HepG2 (cell line): ENCODE measurements at regions not wholly inside any gene's neighbourhood (a gene's known extent, or its start where the extent isn't known, plus 50 kb on each side); places are given as distances from the start of the nearest gene placed in this dataset.

Experiments used
- ATAC-seq: fragments of 200-7000 bp; cut with Tn5 transposase; 3 replicates; pipeline ENCODE4 v1.9.1; 2020; ENCODE audit warnings: mild to moderate bottlenecking, moderate library complexity
- BruUV-seq: library from RNA; stranded (reverse); fragments of 400-500 nt; replicated peaks from 2 replicates; lab custom pipeline; 2021; lab: Mats Ljungman, UMichigan
- CTCF ChIA-PET: fragments of 300-600 bp; formaldehyde crosslinking; extraction: SDS; loops from one replicate; lab custom pipeline; 2021; ENCODE audit warnings: low total read pairs, inconsistent platforms, low intra/inter-chr PET ratio; lab: Yijun Ruan, JAX
- POLR2A ChIA-PET: fragments of 350-600 bp; sonication (Branson Sonifier 250); formaldehyde crosslinking; loops from one replicate; lab custom pipeline; 2020; ENCODE audit warnings: antibody characterized with exemption, inconsistent platforms; lab: Yijun Ruan, JAX
- DNase-seq: peaks from one replicate; pipeline ENCODE4 v3.0.0-alpha.2; 2015; ENCODE audit warnings: low spot score
- FAIRE-seq: peaks from 3 replicates; lab custom pipeline; 2011; peaks lifted over from hg19 to GRCh38; lab: Jason Lieb, UNC
- H2AFZ ChIP-seq: one replicate; pipeline ENCODE4 v1.6.1; 2011; ENCODE audit warnings: low read length, inconsistent platforms
- H3K27ac ChIP-seq: fragments of 300-600 bp; 3 replicates; pipeline ENCODE4 v1.8.0; 2011; ENCODE audit warnings: mixed run types, mild to moderate bottlenecking, mixed read lengths, low read length, inconsistent platforms; ENCODE audit not compliant: insufficient read depth; ENCODE audit errors: extremely low read length
- H3K27me3 ChIP-seq, 2 experiments: fragments of 200-600 bp in 1 of 2; 2 replicates in 1 of 2; 3 replicates in 1 of 2; pipeline versions ENCODE4 v1.6.0 to v1.8.0; 2011; ENCODE audit warnings: low read length in 2 of 2, mild to moderate bottlenecking in 2 of 2, moderate library complexity in 2 of 2, inconsistent platforms in 1 of 2; ENCODE audit not compliant: insufficient read depth in 2 of 2, control insufficient read depth in 1 of 2
- H3K36me3 ChIP-seq, 2 experiments: fragments of 200-600 bp in 1 of 2; replicated peaks in 1 of 2; 2 replicates in 1 of 2; 3 replicates in 1 of 2; pipeline versions ENCODE4 v1.5.1 to v1.8.0; 2011; ENCODE audit warnings: low read length in 2 of 2, inconsistent platforms in 1 of 2; ENCODE audit not compliant: insufficient read depth in 2 of 2, control insufficient read depth in 1 of 2
- H3K4me1 ChIP-seq: 2 replicates; pipeline ENCODE4 v1.5.1; 2012; ENCODE audit warnings: low read length, inconsistent platforms; ENCODE audit not compliant: insufficient read depth
- H3K4me2 ChIP-seq: 2 replicates; pipeline ENCODE4 v1.6.0; 2011; ENCODE audit warnings: low read depth, low read length, inconsistent platforms
- H3K4me3 ChIP-seq, 3 experiments: fragments of 200-600 bp in 1 of 3; sonication (generic), shearing (Covaris generic) in 1 of 3; replicated peaks in 1 of 3; 2 replicates each; pipeline ENCODE4 v1.5.1; 2011 to 2016; ENCODE audit warnings: low read length in 3 of 3, inconsistent platforms in 2 of 3, low read depth in 2 of 3, mild to moderate bottlenecking in 2 of 3, control low read depth in 1 of 3, mixed read lengths in 1 of 3; ENCODE audit not compliant: insufficient read depth in 1 of 3
- H3K79me2 ChIP-seq: one replicate; pipeline ENCODE4 v1.6.1; 2011; ENCODE audit warnings: low read length, inconsistent platforms; ENCODE audit not compliant: insufficient read depth
- H3K9ac ChIP-seq: 2 replicates; pipeline ENCODE4 v1.6.0; 2011; ENCODE audit warnings: mild to moderate bottlenecking, low read depth, low read length, inconsistent platforms; ENCODE audit not compliant: insufficient read depth
- H3K9me3 ChIP-seq: 2 replicates; pipeline ENCODE4 v1.5.1; 2012; ENCODE audit warnings: mild to moderate bottlenecking, low read length
- H4K20me1 ChIP-seq: 2 replicates; pipeline ENCODE4 v1.6.0; 2011; ENCODE audit warnings: inconsistent platforms, mild to moderate bottlenecking, low read length, moderate library complexity; ENCODE audit not compliant: insufficient read depth
- CREB1 ChIP-seq, 2 experiments: fragments of 450-650 bp in 1 of 2; IDR thresholded peaks; 2 replicates each; pipeline ENCODE4 v1.6.1; 2016 to 2017; ENCODE audit warnings: control low read depth in 1 of 2, mild to moderate bottlenecking in 1 of 2, missing compliant biosample characterization in 1 of 2, missing genetic modification characterization in 1 of 2
- MIER2 ChIP-seq: IDR thresholded peaks from 2 replicates; pipeline ENCODE4 v1.6.1; 2016; ENCODE audit warnings: missing biosample characterization, missing genetic modification reagents
- NCOA2 ChIP-seq: sonication (generic); formaldehyde crosslinking; IDR thresholded peaks from 2 replicates; pipeline ENCODE4 v1.8.0; 2022; ENCODE audit warnings: inconsistent platforms
- PLSCR1 ChIP-seq: sonication (generic); formaldehyde crosslinking; IDR thresholded peaks from 2 replicates; pipeline ENCODE4 v1.5.0; 2020; ENCODE audit warnings: missing genetic modification reagents, mild to moderate bottlenecking, borderline replicate concordance
- RXRA ChIP-seq: sonication (generic); formaldehyde crosslinking; IDR thresholded peaks from 2 replicates; pipeline ENCODE4 v1.5.1; 2020; ENCODE audit warnings: missing genetic modification reagents
- SIN3A ChIP-seq: IDR thresholded peaks from 2 replicates; pipeline ENCODE4 v1.6.1; 2011; ENCODE audit warnings: low read depth, mild to moderate bottlenecking, control low read depth, low read length, borderline replicate concordance
- SMARCC2 ChIP-seq: fragments of 450-650 bp; IDR thresholded peaks from 2 replicates; pipeline ENCODE4 v1.6.1; 2017; ENCODE audit warnings: antibody characterized with exemption, mild to moderate bottlenecking
- SNRNP70 ChIP-seq: fragments of 200-400 bp; formaldehyde crosslinking; IDR thresholded peaks from 2 replicates; pipeline ENCODE4 v1.6.1; 2017; ENCODE audit warnings: mild to moderate bottlenecking, low read depth, low read length, moderate library complexity
- ZNF326 ChIP-seq: sonication (generic); formaldehyde crosslinking; IDR thresholded peaks from 2 replicates; pipeline ENCODE4 v1.4.0; 2020; ENCODE audit warnings: missing genetic modification reagents, borderline replicate concordance
- ZNF432 ChIP-seq: sonication (generic); formaldehyde crosslinking; IDR thresholded peaks from 2 replicates; pipeline ENCODE4 v1.5.0; 2020; ENCODE audit warnings: missing genetic modification reagents, mild to moderate bottlenecking, borderline replicate concordance
- ZNF530 ChIP-seq: sonication (generic); formaldehyde crosslinking; IDR thresholded peaks from 2 replicates; pipeline ENCODE4 v1.5.0; 2020; ENCODE audit warnings: low read depth, mild to moderate bottlenecking, missing genetic modification reagents
- ZNF709 ChIP-seq: sonication (generic); formaldehyde crosslinking; IDR thresholded peaks from 2 replicates; pipeline ENCODE4 v1.5.0; 2020; ENCODE audit warnings: mild to moderate bottlenecking, missing genetic modification reagents
- ZNF782 ChIP-seq: sonication (generic); formaldehyde crosslinking; IDR thresholded peaks from 2 replicates; pipeline ENCODE4 v1.4.0; 2020; ENCODE audit warnings: missing genetic modification reagents, mild to moderate bottlenecking, borderline replicate concordance
- WGBS: methylation state at CpG from one replicate; pipeline ENCODE4 v1.1.6; 2017; ENCODE audit warnings: low lambda C conversion rate; 5-methylcytosine and 5-hydroxymethylcytosine counted together
- in situ Hi-C: cut with HindIII; loops from 2 replicates; pipeline ENCODE4 v1.10.0; 2017; ENCODE audit warnings: low pct_unique_long_range_greater_than_20kb; ENCODE audit not compliant: extremely low pct_ligation_motif_present
- intact Hi-C: fragments of 100-400 bp; cut with micrococcal nuclease; formaldehyde crosslinking; loops from one replicate; pipeline ENCODE4 v1.10.0; 2022; ENCODE audit not compliant: unreplicated experiment
- TF ChIP-seq, protein P1 (sequence below): sonication (generic); formaldehyde crosslinking; IDR thresholded peaks from 2 replicates; pipeline ENCODE4 v1.4.0; 2020; ENCODE audit warnings: mild to moderate bottlenecking, missing genetic modification reagents

DNA sequence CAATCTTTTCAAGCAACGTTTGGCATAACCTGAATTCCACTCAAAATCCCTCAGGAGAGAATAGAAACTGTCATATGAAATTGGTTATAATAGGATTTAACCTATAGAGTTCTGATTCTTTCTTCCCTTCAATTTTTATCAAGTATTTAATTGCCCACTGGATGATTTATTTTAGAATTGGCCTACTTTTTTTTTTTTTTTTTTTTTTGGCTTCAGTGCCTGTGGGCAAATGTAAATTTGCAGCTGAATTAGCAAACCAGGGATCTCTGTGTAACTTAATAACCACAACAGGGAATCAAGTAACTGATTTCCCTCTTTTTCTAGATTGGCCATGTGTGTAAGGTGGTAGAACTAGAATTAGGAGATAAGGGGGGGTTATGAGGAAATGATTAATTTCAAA lies 157.0 kb downstream of the SOX4 start (continued):
- TF ChIP-seq PLSCR1 (CRISPR knock-in tag) (no peak), ZNF709 (CRISPR knock-in tag) (no peak), ZNF530 (CRISPR knock-in tag) (no peak), ZNF326 (CRISPR knock-in tag) (no peak), RXRA (no peak)

- no peak for FAIRE-seq
- ChIA-PET CTCF (no interaction called here), POLR2A (no interaction called here)
- no peak for ATAC-seq
- WGBS, result 49% methylated on average over 6 of the region's 6 CpGs
- in situ Hi-C loops (no loop called here), intact Hi-C loops (no loop called here)
- Histone ChIP-seq H3K79me2 (no peaks in the 10 kb centered on the region), H2AFZ (no peak overlapping the region), H3K27ac (no peak overlapping the region), H3K9me3 (no peaks in the 10 kb centered on the region), H4K20me1 (no peaks in the 10 kb centered on the region), H3K4me3 (no peak overlapping the region), H3K9ac (no peak overlapping the region), H3K36me3 (no peaks in the 10 kb centered on the region), H3K27me3 (no peaks in the 10 kb centered on the region), H3K4me2 (no peak overlapping the region), H3K4me1 (0 out of 2 replicates have a peak, but pooled peaks cover 8% of the 10 kb centered on the region)
- TF ChIP-seq NCOA2 (no peak), MIER2 (CRISPR knock-in tag) (no peak), ZNF782 (CRISPR knock-in tag) (no peak), SNRNP70 (no peak), SIN3A (no peak), CREB1 (IDR thresholded peaks at IDR 0.05) (no peak), CREB1 (CRISPR knock-in tag; IDR thresholded peaks at IDR 0.05) (no peak), ZNF432 (CRISPR knock-in tag) (no peak), SMARCC2 (no peak)
- TF ChIP-seq, protein P1, sequence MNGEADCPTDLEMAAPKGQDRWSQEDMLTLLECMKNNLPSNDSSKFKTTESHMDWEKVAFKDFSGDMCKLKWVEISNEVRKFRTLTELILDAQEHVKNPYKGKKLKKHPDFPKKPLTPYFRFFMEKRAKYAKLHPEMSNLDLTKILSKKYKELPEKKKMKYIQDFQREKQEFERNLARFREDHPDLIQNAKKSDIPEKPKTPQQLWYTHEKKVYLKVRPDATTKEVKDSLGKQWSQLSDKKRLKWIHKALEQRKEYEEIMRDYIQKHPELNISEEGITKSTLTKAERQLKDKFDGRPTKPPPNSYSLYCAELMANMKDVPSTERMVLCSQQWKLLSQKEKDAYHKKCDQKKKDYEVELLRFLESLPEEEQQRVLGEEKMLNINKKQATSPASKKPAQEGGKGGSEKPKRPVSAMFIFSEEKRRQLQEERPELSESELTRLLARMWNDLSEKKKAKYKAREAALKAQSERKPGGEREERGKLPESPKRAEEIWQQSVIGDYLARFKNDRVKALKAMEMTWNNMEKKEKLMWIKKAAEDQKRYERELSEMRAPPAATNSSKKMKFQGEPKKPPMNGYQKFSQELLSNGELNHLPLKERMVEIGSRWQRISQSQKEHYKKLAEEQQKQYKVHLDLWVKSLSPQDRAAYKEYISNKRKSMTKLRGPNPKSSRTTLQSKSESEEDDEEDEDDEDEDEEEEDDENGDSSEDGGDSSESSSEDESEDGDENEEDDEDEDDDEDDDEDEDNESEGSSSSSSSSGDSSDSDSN, result no peak
- DNase-seq, result no peak
- BruUV-seq, result no TSS peak
These were observed 158.1 kb downstream of the SOX4 start for GRCh38 chr6:21751608-21752007.
